ENCODE measurements at regions not wholly inside any gene's neighbourhood (a gene's known extent, or its start where the extent isn't known, plus 50 kb on each side); places are given as distances from the start of the nearest gene placed in this dataset.

DNA sequence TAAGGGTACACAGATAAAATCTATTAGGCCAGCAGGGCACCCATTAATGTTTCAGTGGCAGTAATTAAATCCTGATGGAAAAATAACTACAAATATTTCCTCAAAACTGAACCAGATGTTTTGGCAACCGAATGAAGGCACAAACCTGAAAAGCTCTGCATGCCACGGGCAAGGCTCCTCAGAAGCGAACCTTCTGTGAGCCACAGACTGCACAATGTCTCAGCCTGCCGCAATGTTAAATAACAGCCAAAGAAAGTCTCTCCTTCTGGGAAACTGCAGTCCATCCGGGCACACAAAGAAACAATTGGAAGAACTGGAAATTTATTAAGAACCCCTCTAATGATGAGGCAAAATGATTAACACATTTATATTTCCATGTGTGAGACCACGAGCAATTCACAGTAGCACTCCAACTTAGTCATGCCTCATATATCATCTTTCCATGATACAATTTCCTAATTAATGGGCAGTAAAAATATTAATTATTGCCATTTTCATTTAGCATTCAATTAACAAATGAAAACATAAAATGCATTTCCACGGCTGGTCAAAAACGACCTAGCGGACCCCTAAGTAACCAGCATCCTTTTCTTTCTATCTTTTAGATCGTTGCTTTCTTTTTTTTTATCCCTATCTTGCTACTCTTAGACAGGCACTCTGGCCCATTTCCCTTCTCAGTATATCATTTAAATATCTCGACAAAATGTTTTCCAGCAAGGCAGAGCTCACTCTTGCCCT is 237.5 kb downstream of the EPHA4 start:
- H3K4me3 ChIP-seq (ENCODE audit: low read depth, low read length): no peak overlapping the region
- DNase-seq (ENCODE audit: low read depth): no peak
- TF ChIP-seq, protein P1, sequence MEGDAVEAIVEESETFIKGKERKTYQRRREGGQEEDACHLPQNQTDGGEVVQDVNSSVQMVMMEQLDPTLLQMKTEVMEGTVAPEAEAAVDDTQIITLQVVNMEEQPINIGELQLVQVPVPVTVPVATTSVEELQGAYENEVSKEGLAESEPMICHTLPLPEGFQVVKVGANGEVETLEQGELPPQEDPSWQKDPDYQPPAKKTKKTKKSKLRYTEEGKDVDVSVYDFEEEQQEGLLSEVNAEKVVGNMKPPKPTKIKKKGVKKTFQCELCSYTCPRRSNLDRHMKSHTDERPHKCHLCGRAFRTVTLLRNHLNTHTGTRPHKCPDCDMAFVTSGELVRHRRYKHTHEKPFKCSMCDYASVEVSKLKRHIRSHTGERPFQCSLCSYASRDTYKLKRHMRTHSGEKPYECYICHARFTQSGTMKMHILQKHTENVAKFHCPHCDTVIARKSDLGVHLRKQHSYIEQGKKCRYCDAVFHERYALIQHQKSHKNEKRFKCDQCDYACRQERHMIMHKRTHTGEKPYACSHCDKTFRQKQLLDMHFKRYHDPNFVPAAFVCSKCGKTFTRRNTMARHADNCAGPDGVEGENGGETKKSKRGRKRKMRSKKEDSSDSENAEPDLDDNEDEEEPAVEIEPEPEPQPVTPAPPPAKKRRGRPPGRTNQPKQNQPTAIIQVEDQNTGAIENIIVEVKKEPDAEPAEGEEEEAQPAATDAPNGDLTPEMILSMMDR (IDR thresholded peaks at IDR 0.05; ENCODE audit: control insufficient read depth, extremely low read depth, insufficient read depth): no peak

DNA sequence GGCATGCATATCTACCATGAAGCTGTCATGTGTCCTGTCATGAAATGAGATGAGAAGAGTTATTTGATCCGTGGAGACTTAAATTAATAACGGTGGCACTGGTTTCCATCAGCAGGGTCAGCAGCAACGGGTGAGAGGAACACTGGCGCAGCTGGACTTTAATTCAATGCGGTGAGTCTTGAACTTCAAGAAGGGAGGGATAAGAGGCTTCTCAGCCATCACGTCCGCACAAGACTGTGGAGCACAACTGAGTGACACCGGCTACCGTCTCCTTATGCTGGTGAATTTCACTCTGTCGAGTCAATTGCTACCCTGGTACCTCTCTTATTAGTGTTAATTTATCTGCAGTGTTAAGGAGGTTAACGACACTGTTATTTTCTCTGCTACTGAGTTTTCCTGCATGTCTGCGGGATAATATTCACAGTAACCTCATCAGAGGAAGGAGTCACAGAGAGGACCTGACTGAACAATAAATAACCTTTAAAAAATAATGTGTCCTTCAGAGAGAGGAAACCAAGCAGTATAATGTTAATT is 236.8 kb downstream of the EPHA4 start:
- TF ChIP-seq, protein P1 (IDR thresholded peaks at IDR 0.05; ENCODE audit: control insufficient read depth, extremely low read depth, insufficient read depth): no peak
- no peak for DNase-seq (ENCODE audit: low read depth)
- no peak overlapping the region for H3K4me3 ChIP-seq (ENCODE audit: low read depth, low read length)

DNA sequence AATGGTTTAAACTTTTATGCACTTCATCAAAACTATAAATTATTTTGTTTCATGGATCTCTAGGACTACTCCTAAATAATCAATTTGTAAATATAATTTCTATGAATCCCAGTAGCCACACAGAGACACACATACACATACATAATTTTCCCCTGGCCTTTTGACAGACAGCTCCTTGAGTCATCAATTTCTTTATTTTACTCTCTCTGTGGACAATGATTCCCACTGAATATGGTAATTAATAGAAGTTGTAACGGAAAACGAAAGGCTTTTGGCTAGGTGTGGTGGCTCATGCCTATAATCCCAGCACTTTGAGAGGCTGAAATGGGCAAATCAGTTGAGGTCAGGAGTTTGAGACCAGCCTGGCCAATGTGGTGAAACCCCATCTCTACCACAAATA is 235.1 kb downstream of the EPHA4 start:
- H3K4me3 ChIP-seq (ENCODE audit: low read depth, low read length): no peak overlapping the region
- TF ChIP-seq, protein P1 (IDR thresholded peaks at IDR 0.05; ENCODE audit: control insufficient read depth, extremely low read depth, insufficient read depth): no peak
- no peak for DNase-seq (ENCODE audit: low read depth)

DNA sequence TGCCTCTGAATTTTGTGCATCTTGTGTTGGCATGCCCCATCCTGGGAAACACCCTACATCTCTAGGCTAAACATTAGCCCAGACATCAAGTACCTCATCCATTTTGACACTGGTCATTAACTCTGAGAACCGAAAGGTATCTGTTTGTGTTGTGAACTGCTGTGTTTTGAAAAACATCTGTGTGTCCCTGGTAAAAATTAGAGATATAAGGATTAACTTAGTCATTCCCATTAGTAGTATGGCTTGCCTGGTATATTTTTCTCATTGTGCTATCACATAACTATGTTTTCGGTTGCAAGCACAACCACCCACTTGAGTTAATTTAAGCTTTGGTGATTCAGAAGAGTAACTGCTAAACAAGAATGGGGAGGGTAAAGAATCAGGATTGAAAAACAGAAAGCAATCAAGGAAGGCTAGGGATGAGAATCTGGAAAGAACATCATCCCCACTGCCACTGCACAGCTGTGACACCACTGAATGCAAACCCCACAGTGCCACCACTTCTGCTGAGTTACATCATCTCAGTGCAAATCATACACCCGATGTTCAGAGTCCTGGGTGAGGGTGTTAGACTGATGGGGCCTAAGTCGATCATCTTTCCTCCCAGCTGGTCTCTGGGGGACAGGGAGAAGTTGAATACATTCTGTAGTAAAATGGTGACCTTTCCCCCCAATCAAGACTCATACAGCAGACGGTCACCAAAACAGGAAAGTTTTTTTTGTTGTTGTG is 234.0 kb downstream of the EPHA4 start:
- no peak for DNase-seq (ENCODE audit: low read depth)
- TF ChIP-seq, protein P1 (IDR thresholded peaks at IDR 0.05; ENCODE audit: control insufficient read depth, extremely low read depth, insufficient read depth): no peak
- no peak overlapping the region for H3K4me3 ChIP-seq (ENCODE audit: low read depth, low read length)

DNA sequence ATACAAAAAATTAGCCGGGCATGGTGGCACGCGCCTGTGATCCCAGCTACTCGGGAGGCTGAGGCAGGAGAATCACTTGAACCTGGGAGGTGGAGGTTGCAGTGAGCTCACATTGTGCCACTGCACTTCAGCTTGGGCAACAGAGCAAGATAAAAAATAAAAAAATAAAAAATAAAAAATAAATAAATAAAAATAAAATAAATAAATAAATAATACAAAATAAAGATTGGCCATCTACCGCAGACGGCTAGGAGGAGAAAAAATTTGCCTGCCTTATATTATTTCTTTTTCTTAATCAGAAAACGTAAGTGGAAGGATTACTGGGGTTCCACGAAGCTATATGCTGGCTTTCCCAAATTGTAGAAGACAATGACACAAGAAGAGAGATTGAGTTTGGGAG is 229.7 kb downstream of the EPHA4 start:
- TF ChIP-seq, protein P1 (IDR thresholded peaks at IDR 0.05; ENCODE audit: control insufficient read depth, extremely low read depth, insufficient read depth): no peak
- no peak for DNase-seq (ENCODE audit: low read depth)
- H3K4me3 ChIP-seq (ENCODE audit: low read depth, low read length): no peak overlapping the region

DNA sequence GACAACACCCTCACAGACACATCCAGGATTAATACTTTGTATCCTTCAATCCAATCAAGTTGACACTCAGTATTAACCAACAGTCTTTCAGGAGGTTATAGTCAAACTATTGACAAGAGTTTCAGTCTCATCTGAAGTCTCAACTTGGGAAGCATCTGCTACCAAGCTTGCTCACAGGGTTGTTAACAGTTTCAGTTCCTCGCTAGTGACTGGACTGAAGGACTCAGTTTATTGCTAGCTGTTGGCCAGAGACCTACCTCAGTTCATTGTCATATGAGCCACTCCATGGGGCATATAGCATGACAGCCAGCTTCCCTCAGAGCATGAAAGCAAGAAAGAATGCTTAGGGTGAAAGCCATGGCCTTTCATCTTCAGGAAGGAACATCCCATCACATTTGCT is 228.6 kb downstream of the EPHA4 start:
- TF ChIP-seq, protein P1 (IDR thresholded peaks at IDR 0.05; ENCODE audit: control insufficient read depth, extremely low read depth, insufficient read depth): no peak
- no peak for DNase-seq (ENCODE audit: low read depth)
- no peak overlapping the region for H3K4me3 ChIP-seq (ENCODE audit: low read depth, low read length)

Data from LNCaP clone FGC (cell line).